ENCODE measurements at regions not wholly inside any gene's neighbourhood (a gene's known extent, or its start where the extent isn't known, plus 50 kb on each side); places are given as distances from the start of the nearest gene placed in this dataset.

- H3K9me3 ChIP-seq (ENCODE audit: control insufficient read depth, low read length), result no peaks in the 10 kb centered on the region
- no peak overlapping the region for H3K27ac ChIP-seq (ENCODE audit: low read length, poor library complexity, severe bottlenecking)
- H3K27me3 ChIP-seq (ENCODE audit: control insufficient read depth in 1 of 2, insufficient read depth in 1 of 2, low read length in 2 of 2), result no peaks in the 10 kb centered on the region
- H3K23ac ChIP-seq (ENCODE audit: low read length in 2 of 2), result no peak overlapping the region
- H3K4me1 ChIP-seq (ENCODE audit: control insufficient read depth, insufficient read depth, low read depth, low read length), result peaks cover 3% of the 10 kb centered on the region
- no peak overlapping the region for H2AFZ ChIP-seq (ENCODE audit: low read depth, low read length)
- no peak overlapping the region for H2BK12ac ChIP-seq (ENCODE audit: low read length in 2 of 2)
- no peak overlapping the region for H2AK5ac ChIP-seq (ENCODE audit: low read length, severe bottlenecking)
- no peak overlapping the region for H4K91ac ChIP-seq (ENCODE audit: low read length)
- no peaks in the 10 kb centered on the region for H3K36me3 ChIP-seq (ENCODE audit: control insufficient read depth in 1 of 2, insufficient read depth in 2 of 2, low read depth in 1 of 2, low read length in 2 of 2)
- H2BK15ac ChIP-seq (ENCODE audit: low read depth, poor library complexity, severe bottlenecking), result no peak overlapping the region
- no peak overlapping the region for H2BK5ac ChIP-seq (ENCODE audit: low read depth, low read length, poor library complexity, severe bottlenecking)
- H2BK120ac ChIP-seq (ENCODE audit: low read depth, low read length), result no peak overlapping the region
- DNase-seq, result peak; percentile 91
- no peak overlapping the region for H3K4me3 ChIP-seq (ENCODE audit: insufficient read depth in 1 of 2, low read depth in 1 of 2, low read length in 2 of 2)
- no peak overlapping the region for H3K4me2 ChIP-seq (ENCODE audit: low read length, poor library complexity, severe bottlenecking)
- H3K14ac ChIP-seq (ENCODE audit: low read length in 2 of 2), result no peak overlapping the region
- no peak overlapping the region for H4K8ac ChIP-seq (ENCODE audit: low read length)
- 11% methylated on average over 2 of the region's 3 CpGs for WGBS
- no peak overlapping the region for H3K18ac ChIP-seq (ENCODE audit: low read depth in 1 of 2, low read length in 2 of 2)
- peak overlapping the region; percentile 54 for H3K9ac ChIP-seq (ENCODE audit: low read length)
- no peaks in the 10 kb centered on the region for H3K79me1 ChIP-seq (replicated peaks; ENCODE audit: low read length, poor library complexity, severe bottlenecking)
- no peak overlapping the region for H3K4ac ChIP-seq (ENCODE audit: low read depth in 1 of 2, low read length in 2 of 2)
Observed at GRCh38 chr3:24060055-24060454, 115.0 kb downstream of the NR1D2 start.

- no peak overlapping the region for H2BK5ac ChIP-seq (ENCODE audit: low read depth, low read length, poor library complexity, severe bottlenecking)
- no peak overlapping the region for H3K23ac ChIP-seq (ENCODE audit: low read length in 2 of 2)
- H3K4ac ChIP-seq (ENCODE audit: low read depth in 1 of 2, low read length in 2 of 2), result no peak overlapping the region
- no peak overlapping the region for H3K14ac ChIP-seq (ENCODE audit: low read length in 2 of 2)
- H3K18ac ChIP-seq (ENCODE audit: low read depth in 1 of 2, low read length in 2 of 2), result no peak overlapping the region
- no peak for DNase-seq
- no peak overlapping the region for H2AK5ac ChIP-seq (ENCODE audit: low read length, severe bottlenecking)
- H3K27me3 ChIP-seq (ENCODE audit: control insufficient read depth in 1 of 2, insufficient read depth in 1 of 2, low read length in 2 of 2), result no peaks in the 10 kb centered on the region
- no peak overlapping the region for H3K4me2 ChIP-seq (ENCODE audit: low read length, poor library complexity, severe bottlenecking)
- no peak overlapping the region for H3K4me3 ChIP-seq (ENCODE audit: insufficient read depth in 1 of 2, low read depth in 1 of 2, low read length in 2 of 2)
- H3K9me3 ChIP-seq (ENCODE audit: control insufficient read depth, low read length), result no peaks in the 10 kb centered on the region
- H2BK120ac ChIP-seq (ENCODE audit: low read depth, low read length), result no peak overlapping the region
- peaks cover 3% of the 10 kb centered on the region for H3K4me1 ChIP-seq (ENCODE audit: control insufficient read depth, insufficient read depth, low read depth, low read length)
- H3K79me1 ChIP-seq (replicated peaks; ENCODE audit: low read length, poor library complexity, severe bottlenecking), result no peaks in the 10 kb centered on the region
- H4K8ac ChIP-seq (ENCODE audit: low read length), result no peak overlapping the region
- no peak overlapping the region for H3K27ac ChIP-seq (ENCODE audit: low read length, poor library complexity, severe bottlenecking)
- H4K91ac ChIP-seq (ENCODE audit: low read length), result no peak overlapping the region
- H2BK12ac ChIP-seq (ENCODE audit: low read length in 2 of 2), result no peak overlapping the region
- no peak overlapping the region for H2AFZ ChIP-seq (ENCODE audit: low read depth, low read length)
- H3K9ac ChIP-seq (ENCODE audit: low read length), result no peak overlapping the region
- no peaks in the 10 kb centered on the region for H3K36me3 ChIP-seq (ENCODE audit: control insufficient read depth in 1 of 2, insufficient read depth in 2 of 2, low read depth in 1 of 2, low read length in 2 of 2)
- WGBS, result 89% methylated on average over 3 of the region's 3 CpGs
- no peak overlapping the region for H2BK15ac ChIP-seq (ENCODE audit: low read depth, poor library complexity, severe bottlenecking)
Observed at GRCh38 chr3:24062916-24063315, 117.8 kb downstream of the NR1D2 start.

All from mesenchymal stem cell (in vitro differentiated cells and primary cell).